RCC 7860 (cell line): ENCODE measurements at regions not wholly inside any gene's neighbourhood (a gene's known extent, or its start where the extent isn't known, plus 50 kb on each side); places are given as distances from the start of the nearest gene placed in this dataset.
"Not testable (repeated sequence)": the region's sequence is repeated elsewhere in the genome, so short reads cannot be mapped to it uniquely, and the experiment has no call there.

ENCODE experiments used
- DNase-seq: peaks from one replicate; pipeline ENCODE4 v3.0.0-alpha.2; 2015; ENCODE audit warnings: low spot score
- FAIRE-seq: peaks from 2 replicates; lab custom pipeline; 2012; peaks lifted over from hg19 to GRCh38; lab: Jason Lieb, UNC

DNA sequence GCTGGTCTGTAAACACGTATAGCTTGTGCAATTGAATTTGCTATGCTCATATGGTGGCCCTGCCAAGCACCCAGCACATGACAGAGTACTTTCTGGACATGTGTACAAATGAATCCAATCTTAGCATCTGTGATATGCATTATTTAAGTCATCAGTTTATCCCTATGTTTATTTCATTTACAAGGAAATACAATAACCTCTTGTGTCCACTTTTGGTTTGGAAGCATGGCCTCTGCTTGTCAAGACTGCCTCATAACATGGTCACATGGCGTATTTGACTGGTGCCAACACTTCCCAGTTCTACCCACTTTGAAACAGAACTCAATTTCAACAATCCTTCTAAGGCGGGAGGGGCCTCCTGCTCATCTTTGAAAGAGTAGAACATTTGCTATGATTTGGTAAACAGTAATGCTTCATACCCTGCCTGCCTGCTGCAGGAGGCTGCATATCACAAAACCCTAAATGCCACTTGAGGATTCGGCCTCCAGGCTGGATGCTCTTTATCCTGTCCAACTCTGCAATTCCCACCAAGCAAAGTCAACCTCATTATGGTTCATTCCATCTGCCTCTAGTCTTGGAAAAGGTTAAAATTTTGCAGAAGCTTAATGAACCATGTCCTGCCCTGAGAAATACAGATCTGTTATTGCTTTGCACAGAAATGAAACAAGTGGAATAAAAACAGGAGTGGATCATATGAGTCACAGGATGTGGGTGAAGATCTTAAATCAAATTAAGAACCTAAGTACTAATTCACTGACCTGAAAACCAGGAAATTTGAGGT lies 151.3 kb downstream of the CYSLTR2 start:
- peak; percentile 99 for FAIRE-seq
- DNase-seq, result peak; percentile 89

DNA sequence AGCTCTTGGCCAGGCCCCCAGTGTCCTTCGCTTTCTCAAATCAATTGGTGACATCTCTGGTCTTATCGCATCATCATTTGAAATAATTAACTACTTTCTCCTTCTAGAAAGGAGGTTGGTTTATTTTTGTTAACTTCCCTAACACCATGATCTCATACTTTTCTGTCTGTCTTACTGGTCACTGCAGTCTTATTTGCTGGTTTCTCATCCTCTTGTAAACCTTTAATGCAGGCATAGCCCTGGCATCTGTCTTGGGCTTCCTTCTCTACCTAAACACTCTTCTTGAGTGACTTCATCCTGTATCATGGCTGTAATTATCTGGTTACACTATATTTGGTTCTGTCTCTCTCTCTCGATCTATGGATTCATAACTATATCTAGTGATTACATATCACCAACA lies 152.8 kb downstream of the CYSLTR2 start:
- DNase-seq (peak; percentile 80), FAIRE-seq (peak; percentile 67)

DNA sequence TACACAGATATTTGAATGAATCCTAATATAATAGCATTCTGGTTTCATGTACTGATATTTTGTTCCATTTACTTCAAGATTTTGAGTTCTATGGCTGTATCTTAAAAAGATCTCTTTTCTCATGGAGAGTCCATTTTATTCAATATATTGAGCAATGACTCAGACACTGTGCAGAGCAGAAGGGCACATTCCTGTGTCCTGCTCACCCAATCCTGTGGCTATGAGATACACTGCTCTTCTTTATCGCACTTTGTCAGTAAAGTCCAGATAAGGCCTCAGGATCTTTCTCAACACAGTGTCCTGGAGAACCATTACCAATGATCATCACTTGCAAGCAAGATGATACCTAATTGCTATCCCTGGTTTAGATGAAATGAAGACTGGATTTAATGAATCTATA lies 155.0 kb downstream of the CYSLTR2 start:
- DNase-seq (peak; percentile 23), FAIRE-seq (peak; percentile 36)

DNA sequence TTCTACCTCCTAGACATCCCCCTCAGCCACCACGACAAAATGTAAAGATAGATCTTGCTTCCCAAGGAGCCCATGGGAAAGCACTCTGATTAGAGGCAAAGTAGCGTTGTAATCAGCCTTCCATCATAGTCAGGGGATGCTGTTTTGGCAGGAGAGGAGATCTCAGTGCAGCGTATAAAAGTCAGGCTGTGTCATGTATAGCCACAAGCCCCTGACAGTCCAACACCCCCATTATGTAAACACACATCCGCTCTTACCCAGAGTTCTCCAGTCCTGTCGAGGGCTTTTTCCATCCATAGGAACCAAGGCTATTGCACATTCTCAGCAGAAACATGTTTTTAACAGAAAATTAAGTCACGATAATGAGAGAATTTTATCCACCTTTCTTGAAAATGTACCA lies 156.3 kb downstream of the CYSLTR2 start:
- FAIRE-seq, result no peak
- no peak for DNase-seq

DNA sequence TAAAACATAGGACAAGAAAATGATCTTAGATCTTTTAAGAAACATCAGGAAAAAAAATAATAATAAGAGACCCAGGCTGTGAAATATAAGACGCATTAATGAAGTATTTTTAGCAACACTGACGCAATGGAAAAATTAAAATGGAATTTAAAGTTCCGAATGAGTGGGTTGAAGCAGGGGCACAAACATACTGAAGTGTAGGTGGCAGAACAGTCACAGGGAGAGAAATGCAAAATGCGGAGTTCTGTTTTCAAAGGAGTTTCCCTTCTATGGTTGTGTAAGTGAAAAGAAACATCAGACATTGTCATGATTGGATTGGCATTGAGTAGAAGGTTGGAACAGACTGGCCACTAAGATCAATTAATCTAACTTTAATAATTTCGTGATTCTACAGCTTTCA lies 159.8 kb downstream of the CYSLTR2 start:
- DNase-seq (no peak), FAIRE-seq (no peak)

DNA sequence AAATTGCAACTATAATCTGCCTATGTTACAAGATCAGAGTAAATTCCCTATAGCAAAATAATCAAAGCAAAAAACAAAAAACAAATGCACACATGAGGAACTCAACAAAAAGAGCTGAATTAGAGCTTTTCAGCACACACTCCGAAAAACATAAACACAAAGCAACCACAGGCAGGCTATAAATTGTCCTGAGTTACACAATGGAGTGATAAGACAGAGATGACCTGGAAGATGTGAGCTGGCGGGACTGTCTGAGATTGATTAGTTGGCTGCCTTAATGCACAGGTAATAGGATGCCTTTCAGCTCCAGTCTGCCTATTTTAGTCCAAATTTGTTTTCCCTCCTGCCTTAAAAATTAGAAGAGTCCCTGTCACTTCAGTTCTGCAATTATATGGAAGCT lies 159.0 kb upstream of the FNDC3A start:
- FAIRE-seq (no peak), DNase-seq (no peak)

DNA sequence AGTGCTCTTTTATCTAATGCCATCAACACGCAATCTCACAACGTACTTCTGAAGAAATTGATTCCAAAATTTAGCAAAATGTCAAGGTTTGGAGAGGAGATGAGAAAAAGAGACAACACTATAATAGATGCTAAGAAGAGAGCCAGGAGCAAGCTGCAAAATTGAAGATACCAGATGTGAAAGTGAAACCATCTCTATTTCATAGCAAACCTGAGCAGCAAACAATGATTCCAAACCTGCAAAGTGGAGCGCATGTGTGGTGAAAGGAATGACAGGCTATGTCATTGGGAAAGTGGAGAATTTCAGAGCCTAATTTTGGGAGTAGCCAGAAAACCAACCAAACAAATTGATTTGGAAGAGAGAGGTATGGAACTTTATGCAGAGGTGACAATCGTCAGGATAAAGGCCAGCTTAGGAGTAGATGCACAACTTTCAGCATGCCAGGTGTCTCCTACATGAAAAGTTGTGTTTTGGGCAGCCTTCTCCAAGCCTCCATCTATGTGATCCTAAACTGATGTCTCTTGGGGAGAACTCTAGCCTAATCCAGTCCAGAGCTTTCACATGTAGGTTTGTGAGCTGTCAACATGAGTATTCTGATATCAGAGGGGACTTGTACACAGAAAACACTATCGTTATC lies 158.4 kb upstream of the FNDC3A start:
- no peak for DNase-seq
- FAIRE-seq, result no peak

DNA sequence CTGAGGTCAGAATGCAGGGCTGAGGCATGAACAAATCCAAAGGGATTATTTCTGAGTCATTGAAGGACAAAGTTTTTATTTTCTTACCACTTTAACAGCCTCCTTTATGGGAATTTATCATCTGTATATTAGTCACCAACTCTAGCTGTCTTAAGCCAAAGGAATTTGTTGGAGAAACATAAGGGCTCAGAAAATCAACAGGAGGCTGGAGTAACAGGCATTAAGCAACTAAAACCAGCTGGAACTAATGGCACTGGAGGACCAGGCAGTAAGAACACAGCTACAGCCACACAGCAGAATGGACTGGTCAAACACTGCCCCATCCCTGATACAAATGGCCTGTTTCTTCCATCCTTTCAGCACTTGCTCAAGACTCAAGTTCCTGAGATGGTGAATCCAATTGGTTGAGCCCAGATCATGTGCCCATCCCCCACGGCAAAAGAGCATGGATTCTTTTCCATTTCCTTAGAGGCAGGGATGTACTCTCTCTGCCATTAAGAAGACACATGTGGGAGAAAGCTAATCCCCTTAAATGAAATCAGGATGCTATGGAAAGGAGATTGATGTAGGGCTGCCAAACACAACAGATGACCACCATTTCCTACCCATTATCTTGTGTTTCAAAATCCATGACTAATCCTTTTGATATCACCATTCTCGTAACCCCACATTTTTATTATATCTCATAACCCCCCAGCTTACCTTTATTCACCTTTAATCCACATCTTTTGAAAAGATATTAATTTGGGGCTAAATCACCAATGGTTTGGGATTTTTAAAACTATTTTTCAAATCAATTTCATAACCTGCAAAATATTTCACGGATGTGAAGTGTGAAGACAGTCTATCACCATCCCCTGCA lies 157.0 kb upstream of the FNDC3A start:
- FAIRE-seq (peak; percentile 94), DNase-seq (peak; percentile 90)

DNA sequence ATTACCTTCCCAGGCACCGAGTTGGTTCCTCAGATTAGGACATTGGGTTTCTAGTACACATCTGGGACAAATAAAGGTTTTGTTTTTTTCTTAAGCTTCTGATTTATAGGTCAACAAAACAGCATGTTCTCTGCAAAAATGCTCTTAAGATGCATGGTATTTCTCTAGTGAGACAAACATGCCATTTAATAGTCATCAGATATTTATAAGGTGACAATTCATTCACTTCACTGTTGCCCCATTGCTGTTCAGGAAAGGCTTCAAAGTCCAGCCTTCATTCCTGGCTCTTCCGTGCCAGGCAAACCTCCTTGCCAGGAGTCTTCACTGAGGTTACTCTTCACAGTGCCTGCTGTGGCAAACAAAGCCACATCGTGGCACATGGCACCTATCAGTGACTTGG lies 156.3 kb upstream of the FNDC3A start:
- DNase-seq, result no peak
- no peak for FAIRE-seq

DNA sequence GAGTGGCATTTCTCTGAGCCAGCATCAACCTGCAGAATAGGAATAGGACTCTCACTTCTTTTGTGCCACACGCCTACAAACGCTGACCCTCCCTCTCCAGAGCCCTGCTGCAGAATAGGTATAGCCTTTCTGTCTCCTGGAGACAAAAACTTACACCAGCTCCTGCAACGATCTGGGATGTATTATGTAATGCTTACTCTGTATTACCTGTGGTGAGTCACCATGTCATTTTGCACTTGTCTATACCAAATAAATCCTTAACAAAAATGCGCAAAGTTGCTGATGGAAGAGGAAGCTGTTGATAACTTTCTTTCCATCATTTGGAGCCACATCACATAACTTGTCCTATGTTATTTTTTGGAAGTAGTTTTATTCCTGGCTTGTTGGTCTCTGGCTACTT lies 155.8 kb upstream of the FNDC3A start:
- no peak for DNase-seq
- no peak for FAIRE-seq

DNA sequence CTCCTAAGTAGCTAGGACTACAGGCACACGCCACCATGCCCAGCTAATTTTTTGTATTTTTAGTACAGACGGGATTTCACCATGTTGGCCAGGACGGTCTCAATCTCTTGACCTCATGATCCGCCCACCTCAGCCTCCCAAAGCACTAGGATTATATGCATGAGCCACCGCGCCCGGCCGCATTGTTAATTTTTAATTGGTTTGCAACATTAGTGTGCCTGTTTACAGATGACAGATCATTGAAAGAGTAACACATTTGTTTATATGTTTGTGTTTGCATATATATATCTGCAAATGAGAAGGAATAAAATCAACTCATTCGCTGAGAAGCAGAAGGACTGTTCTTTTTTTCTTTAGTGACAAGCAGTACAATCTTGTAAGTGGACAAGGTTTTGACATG lies 152.2 kb upstream of the FNDC3A start:
- not testable (repeated sequence) for FAIRE-seq, DNase-seq

DNA sequence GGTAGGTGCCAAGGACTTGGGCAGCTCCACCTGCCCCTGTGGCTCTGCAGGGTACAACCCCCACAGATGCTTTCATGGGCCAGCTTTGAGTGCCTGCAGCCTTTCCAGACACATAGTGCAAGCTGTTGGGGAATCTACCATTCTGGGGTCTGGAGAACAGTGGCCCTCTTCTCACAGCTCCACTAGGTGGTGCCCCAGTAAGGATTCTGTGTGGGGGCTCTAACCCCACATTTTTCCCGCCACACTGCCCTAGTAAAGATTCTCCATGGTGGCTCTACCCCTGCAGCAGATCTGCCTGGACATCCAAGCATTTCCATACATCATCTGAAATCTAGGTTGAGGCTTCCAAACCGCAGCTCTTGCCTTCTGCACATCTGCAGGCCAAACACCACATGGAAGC lies 149.7 kb upstream of the FNDC3A start:
- FAIRE-seq, result no peak
- DNase-seq, result no peak

DNA sequence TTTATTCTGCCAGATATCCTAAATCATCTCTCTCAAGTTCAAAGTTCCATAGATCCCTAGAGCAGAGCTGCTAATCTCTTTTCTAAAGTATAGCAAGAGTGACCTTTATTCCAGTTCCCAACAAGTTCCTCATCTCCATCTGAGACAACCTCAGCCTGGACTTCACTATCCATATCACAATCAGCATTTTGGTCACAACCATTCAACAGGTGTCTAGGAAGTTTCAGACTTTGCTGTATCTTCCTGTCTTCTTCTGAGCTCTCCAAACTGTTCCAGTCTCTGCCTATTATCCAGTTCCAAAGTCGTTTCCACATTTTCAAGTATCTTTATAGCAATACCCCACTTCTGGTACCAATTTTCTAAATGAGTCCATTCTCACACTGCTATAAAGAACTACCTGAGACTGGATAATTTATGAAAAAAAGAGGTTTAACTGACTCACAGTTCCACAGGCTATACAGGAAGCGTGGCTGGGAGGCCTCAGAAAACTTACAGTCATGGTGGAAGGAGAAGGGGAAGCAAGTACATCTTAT lies 148.7 kb upstream of the FNDC3A start:
- DNase-seq, FAIRE-seq: not testable (repeated sequence)

DNA sequence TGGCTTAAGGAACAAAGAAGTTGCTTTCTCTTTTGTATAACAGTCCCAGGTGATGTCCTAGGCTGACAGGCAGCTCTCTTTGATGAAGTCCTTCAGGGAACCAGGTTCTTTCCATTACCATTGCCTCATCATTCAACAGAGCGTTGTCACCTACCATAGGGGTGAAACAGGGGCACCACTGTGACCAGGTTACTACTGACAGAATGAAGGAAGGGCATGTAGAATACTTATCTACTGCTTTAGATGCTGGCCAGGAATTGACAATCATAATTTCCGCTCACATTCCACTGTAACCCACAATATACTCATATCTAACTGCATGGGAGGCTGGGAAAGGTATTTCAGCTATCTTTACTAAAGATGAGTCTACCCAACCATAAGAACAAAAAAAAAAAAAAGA lies 148.0 kb upstream of the FNDC3A start:
- no peak for DNase-seq
- no peak for FAIRE-seq

DNA sequence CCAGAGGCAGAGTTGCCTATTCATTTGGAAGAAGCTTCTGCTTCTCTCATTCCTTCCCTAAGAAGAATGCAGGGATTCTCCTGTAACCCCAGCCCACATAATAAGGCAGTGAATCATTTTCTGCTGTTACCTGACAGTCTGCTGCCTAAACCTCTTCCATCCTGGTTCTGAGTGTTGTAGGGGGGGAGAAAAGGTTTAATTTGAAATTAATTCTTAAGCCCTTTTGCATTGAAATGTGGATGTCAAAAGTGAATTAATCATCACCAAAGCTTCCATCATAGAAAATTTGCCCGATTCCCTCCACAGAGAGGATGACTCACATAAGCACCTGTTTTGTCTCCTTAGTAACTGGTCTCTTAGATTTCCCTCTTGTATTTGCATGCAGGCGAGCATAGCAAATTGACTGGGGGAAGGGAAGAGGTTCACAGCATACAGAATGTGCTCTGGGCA lies 146.7 kb upstream of the FNDC3A start:
- FAIRE-seq (no peak), DNase-seq (peak; percentile 64)

DNA sequence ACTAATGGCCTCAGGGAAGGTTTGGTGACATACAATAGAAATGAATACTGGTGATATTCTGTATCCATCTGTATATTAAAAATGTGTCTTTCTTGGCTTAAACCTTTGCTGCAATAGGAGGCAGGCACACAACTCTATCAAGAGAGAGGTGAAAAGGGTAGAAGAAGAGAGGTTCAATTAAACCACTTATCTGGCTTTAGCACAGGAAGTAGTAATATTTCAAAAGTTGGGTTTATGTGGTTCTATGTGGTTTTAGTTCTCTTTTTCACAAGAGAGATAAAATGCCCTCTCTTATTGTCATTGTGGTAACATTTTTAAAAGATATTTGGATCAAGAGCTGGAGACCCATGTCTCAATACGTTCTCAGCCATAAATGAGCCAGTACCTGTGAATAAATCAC lies 146.2 kb upstream of the FNDC3A start:
- no peak for FAIRE-seq
- no peak for DNase-seq

DNA sequence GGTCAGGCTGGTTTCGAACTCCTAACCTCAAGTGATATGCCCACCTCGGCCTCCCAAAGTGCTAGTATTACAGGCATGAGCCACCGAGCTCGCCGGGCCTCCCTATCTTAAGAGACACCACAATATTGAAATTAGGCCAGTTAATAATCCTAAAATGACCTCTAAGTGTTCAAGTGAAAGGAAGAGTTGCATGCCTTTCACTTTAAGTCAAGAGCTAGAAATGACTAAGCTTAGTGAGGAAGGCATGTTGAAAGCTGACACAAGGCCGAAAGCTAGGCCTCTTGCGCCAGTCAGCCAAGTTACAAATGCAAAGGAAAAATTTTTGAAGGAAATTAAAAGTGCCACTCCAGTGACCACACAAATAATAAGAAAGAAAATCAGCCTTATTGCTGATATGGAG lies 144.5 kb upstream of the FNDC3A start:
- FAIRE-seq (no peak), DNase-seq (no peak)

DNA sequence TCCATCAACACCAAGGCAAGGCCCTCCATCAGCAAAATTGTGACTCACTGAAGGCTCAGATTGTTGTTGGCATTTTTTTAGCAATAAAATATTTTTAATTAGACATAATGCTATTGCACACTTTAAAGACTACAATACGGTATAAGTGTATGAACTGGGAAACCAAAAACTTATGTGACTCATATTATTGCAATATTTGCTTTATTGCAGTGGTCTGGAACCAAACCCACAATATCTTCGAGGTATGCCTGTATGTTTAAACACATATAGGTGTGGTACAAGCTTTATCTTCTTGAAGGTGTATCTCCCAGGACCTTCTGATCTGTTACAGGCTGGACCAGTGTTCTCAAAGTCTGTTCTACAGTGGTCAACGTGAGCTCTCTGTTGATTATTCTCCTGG lies 142.3 kb upstream of the FNDC3A start:
- DNase-seq (no peak), FAIRE-seq (no peak)

DNA sequence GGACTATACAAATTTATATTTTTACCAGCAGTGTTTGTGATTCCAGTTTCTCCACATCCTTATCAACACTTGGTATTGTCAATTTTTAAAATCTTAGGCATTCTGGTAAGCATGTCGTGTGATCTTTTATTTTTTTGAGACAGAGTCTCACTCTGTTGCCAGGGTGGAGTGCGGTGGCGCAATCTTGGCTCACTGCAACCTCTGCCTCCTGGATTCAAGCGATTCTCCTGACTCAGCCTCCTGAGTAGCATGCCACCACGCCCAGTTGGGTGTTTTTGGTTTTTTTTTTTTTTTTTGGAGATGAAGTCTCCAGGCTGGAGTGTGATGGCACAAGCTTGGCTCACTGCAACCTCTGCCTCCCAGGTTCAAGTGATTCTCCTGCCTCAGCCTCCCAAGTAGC lies 140.4 kb upstream of the FNDC3A start:
- not testable (repeated sequence) for DNase-seq, FAIRE-seq

DNA sequence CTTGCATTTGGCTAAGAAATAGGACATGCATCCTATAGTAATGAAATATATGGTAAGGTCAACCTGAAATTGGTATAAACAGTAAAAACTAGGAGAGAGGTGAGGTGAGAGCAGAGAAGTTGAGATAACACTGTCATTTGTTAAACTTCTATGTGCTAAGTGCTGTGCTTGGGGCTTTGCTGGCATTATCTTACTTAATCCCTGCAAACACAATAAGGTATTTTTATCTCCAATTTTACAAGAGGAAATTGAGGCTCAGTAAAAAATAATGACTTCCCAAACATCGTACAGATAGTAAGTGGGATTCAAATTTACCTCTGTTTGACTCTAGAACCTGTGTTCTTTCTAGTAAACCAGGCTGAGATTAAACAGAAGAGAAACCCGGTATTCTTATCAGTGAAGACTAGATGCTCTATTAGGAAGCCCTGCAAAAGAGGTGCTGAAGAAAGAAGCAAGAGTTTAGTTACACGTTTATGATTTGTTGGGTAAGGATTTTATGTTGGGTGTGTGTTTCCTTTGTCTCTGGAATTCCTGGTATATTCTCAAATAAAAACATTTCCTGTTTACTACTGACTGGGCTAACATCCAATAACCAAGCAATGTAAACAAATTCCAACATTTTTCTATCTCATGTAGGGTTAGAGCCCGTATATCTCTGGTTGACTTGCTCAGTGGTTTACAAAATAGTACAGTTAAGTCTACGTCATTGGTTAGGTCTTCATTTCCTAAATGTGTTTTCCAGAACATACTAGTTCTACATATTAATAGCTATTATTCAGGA lies 137.3 kb upstream of the FNDC3A start:
- DNase-seq (no peak), FAIRE-seq (no peak)

DNA sequence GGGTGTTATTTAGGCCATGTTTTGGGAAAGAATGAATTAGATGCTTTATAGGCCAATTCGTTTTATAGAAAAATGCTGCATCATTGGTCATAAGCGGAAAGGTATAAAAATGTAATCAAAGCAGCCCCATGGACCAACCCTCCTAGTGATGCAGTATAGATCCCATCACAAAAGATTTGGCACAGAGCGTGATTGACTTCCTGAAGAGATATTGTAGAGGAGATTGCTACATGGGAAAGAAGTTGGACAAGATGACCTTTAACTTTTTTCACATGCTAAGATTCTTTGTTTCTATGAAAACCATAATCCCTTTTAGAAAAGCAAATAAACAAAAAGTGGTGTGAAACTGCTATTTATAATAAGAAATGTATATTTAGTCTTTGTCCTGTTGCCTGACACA lies 136.5 kb upstream of the FNDC3A start:
- no peak for DNase-seq
- FAIRE-seq, result no peak
